H1 (cell line): ENCODE measurements at regions not wholly inside any gene's neighbourhood (a gene's known extent, or its start where the extent isn't known, plus 50 kb on each side); places are given as distances from the start of the nearest gene placed in this dataset.

Source experiments
- CTCF ChIA-PET: fragments of 300-600 bp; sonication (Branson Sonifier 250); formaldehyde crosslinking; loops from one replicate; lab custom pipeline; 2021; ENCODE audit not compliant: partially characterized antibody; lab: Charles Lee
- POLR2A ChIA-PET: fragments of 300-600 bp; sonication (Branson Sonifier 250); formaldehyde crosslinking; loops from one replicate; lab custom pipeline; 2021; ENCODE audit warnings: inconsistent platforms; ENCODE audit not compliant: partially characterized antibody; lab: Charles Lee
- DNase-seq, 2 experiments: peaks; one replicate each; pipeline versions ENCODE4 v3.0.0 to v3.0.0-alpha.2; 2010 to 2022; ENCODE audit warnings: low spot score in 2 of 2, low read depth in 1 of 2, mixed read lengths in 1 of 2
- FAIRE-seq: peaks from 2 replicates; lab custom pipeline; 2011; peaks lifted over from hg19 to GRCh38; lab: Jason Lieb, UNC
- H2AFZ ChIP-seq: 2 replicates; pipeline ENCODE4 v1.8.1; 2012; ENCODE audit warnings: low read length, inconsistent platforms
- H2AK5ac ChIP-seq: 2 replicates; pipeline ENCODE4 v1.6.1; 2013; ENCODE audit warnings: low read depth, low read length
- H2BK120ac ChIP-seq: replicated peaks from 2 replicates; pipeline ENCODE3; 2013; ENCODE audit warnings: low read depth, low read length, inconsistent platforms
- H2BK12ac ChIP-seq: 2 replicates; pipeline ENCODE4 v1.6.1; 2013; ENCODE audit warnings: low read depth, low read length
- H2BK15ac ChIP-seq: 2 replicates; pipeline ENCODE4 v1.6.1; 2013; ENCODE audit warnings: low read length
- H2BK20ac ChIP-seq: 2 replicates; pipeline ENCODE4 v1.6.1; 2013; ENCODE audit warnings: low read length
- H2BK5ac ChIP-seq: 2 replicates; pipeline ENCODE4 v1.6.1; 2013; ENCODE audit warnings: low read depth, low read length
- H3K14ac ChIP-seq: 2 replicates; pipeline ENCODE4 v1.6.1; 2013; ENCODE audit warnings: inconsistent platforms; ENCODE audit not compliant: insufficient read length
- H3K18ac ChIP-seq: 2 replicates; pipeline ENCODE4 v1.6.1; 2013; ENCODE audit warnings: low read length; ENCODE audit errors: extremely low read depth
- H3K23ac ChIP-seq: 2 replicates; pipeline ENCODE4 v1.6.1; 2013; ENCODE audit warnings: inconsistent platforms; ENCODE audit not compliant: insufficient read length
- H3K23me2 ChIP-seq: 2 replicates; pipeline ENCODE4 v1.6.1; 2013; ENCODE audit warnings: low read depth, low read length
- H3K27ac ChIP-seq: 2 replicates; pipeline ENCODE4 v1.6.1; 2011; ENCODE audit warnings: low read depth, low read length, inconsistent platforms
- H3K27me3 ChIP-seq, 4 experiments: replicated peaks in 1 of 4; 1 replicate in 1 of 4; 2 replicates in 3 of 4; pipeline versions ENCODE4 v1.6.1 to v1.8.1; 2011 to 2013; ENCODE audit warnings: low read length in 3 of 4, mild to moderate bottlenecking in 3 of 4, inconsistent platforms in 2 of 4, mixed read lengths in 2 of 4, moderate library complexity in 1 of 4; ENCODE audit not compliant: control insufficient read depth in 3 of 4, insufficient read depth in 3 of 4; ENCODE audit errors: extremely low read depth in 1 of 4
- H3K36me3 ChIP-seq, 4 experiments: 2 replicates each; pipeline versions ENCODE4 v1.6.1 to v1.8.1; 2011 to 2013; ENCODE audit warnings: mild to moderate bottlenecking in 4 of 4, low read length in 3 of 4, moderate library complexity in 2 of 4, control low read depth in 1 of 4, inconsistent platforms in 1 of 4; ENCODE audit not compliant: insufficient read depth in 4 of 4, control insufficient read depth in 2 of 4
- H3K4ac ChIP-seq: replicated peaks from 2 replicates; pipeline ENCODE3; 2013; ENCODE audit warnings: low read length, low read depth, mixed read lengths, inconsistent platforms; ENCODE audit not compliant: insufficient read length
- H3K4me1 ChIP-seq, 4 experiments: replicated peaks in 1 of 4; 1 replicate in 1 of 4; 2 replicates in 3 of 4; pipeline versions ENCODE4 v1.6.1 to v1.8.1; 2011 to 2013; ENCODE audit warnings: low read length in 3 of 4, inconsistent platforms in 2 of 4, mixed read lengths in 1 of 4; ENCODE audit not compliant: insufficient read depth in 4 of 4, control insufficient read depth in 3 of 4
- H3K4me2 ChIP-seq, 2 experiments: 2 replicates each; pipeline versions ENCODE4 v1.6.1 to v1.8.1; 2011 to 2013; ENCODE audit warnings: low read depth in 2 of 2, low read length in 2 of 2, control low read depth in 1 of 2, inconsistent platforms in 1 of 2, mild to moderate bottlenecking in 1 of 2; ENCODE audit not compliant: insufficient read depth in 1 of 2
- H3K4me3 ChIP-seq, 4 experiments: fragments of 200-600, 300-600 bp in 1 of 4; sonication (generic), shearing (Covaris generic), sonication (Bioruptor Twin) in 1 of 4; 2 replicates each; pipeline versions ENCODE4 v1.5.1 to v1.8.1; 2011 to 2016; ENCODE audit warnings: low read length in 4 of 4, low read depth in 3 of 4, control low read depth in 2 of 4, inconsistent platforms in 2 of 4, mild to moderate bottlenecking in 2 of 4, mixed read lengths in 1 of 4, moderate library complexity in 1 of 4; ENCODE audit not compliant: insufficient read depth in 2 of 4; ENCODE audit errors: extremely low read depth in 1 of 4
- H3K56ac ChIP-seq: replicated peaks from 2 replicates; pipeline ENCODE3; 2013; ENCODE audit warnings: low read depth, mild to moderate bottlenecking, mixed read lengths, low read length, inconsistent platforms; ENCODE audit not compliant: insufficient read length
- H3K79me1 ChIP-seq: 2 replicates; pipeline ENCODE4 v1.6.1; 2013; ENCODE audit warnings: low read depth, low read length, control low read depth
- H3K79me2 ChIP-seq, 2 experiments: 2 replicates each; pipeline versions ENCODE4 v1.6.1 to v1.8.1; 2012 to 2013; ENCODE audit warnings: low read length in 2 of 2, mild to moderate bottlenecking in 2 of 2, inconsistent platforms in 1 of 2; ENCODE audit not compliant: insufficient read depth in 2 of 2, control insufficient read depth in 1 of 2
- H3K9ac ChIP-seq, 4 experiments: replicated peaks in 1 of 4; 1 replicate in 1 of 4; 2 replicates in 3 of 4; pipeline versions ENCODE4 v1.6.1 to v1.8.1; 2011 to 2013; ENCODE audit warnings: low read depth in 3 of 4, low read length in 3 of 4, control low read depth in 2 of 4, mild to moderate bottlenecking in 2 of 4, moderate library complexity in 2 of 4, inconsistent platforms in 1 of 4; ENCODE audit errors: extremely low read depth in 1 of 4
- H3K9me3 ChIP-seq, 2 experiments: 2 replicates each; pipeline versions ENCODE4 v1.6.1 to v1.8.1; 2012 to 2013; ENCODE audit warnings: mild to moderate bottlenecking in 2 of 2, moderate library complexity in 2 of 2, control low read depth in 1 of 2, inconsistent platforms in 1 of 2, low read depth in 1 of 2, low read length in 1 of 2, mixed read lengths in 1 of 2; ENCODE audit not compliant: insufficient read depth in 2 of 2
- H4K20me1 ChIP-seq, 2 experiments: replicated peaks in 1 of 2; 2 replicates each; pipeline versions ENCODE3 to v1.8.1; 2011 to 2013; ENCODE audit warnings: inconsistent platforms in 2 of 2, low read length in 2 of 2, mild to moderate bottlenecking in 1 of 2; ENCODE audit not compliant: insufficient read depth in 2 of 2, control insufficient read depth in 1 of 2
- H4K5ac ChIP-seq: 2 replicates; pipeline ENCODE4 v1.6.1; 2013; ENCODE audit warnings: low read length, low read depth, mixed read lengths, inconsistent platforms; ENCODE audit not compliant: insufficient read length
- H4K8ac ChIP-seq: 2 replicates; pipeline ENCODE4 v1.8.0; 2013; ENCODE audit warnings: mild to moderate bottlenecking, moderate library complexity, low read length, inconsistent platforms; ENCODE audit not compliant: insufficient read depth; ENCODE audit errors: extremely low read depth
- H4K91ac ChIP-seq: replicated peaks from 2 replicates; pipeline ENCODE3; 2013; ENCODE audit warnings: low read length, mixed read lengths, inconsistent platforms; ENCODE audit not compliant: insufficient read length
- BCL11A ChIP-seq, 2 experiments: IDR thresholded peaks; one replicate each; pipeline ENCODE4 v1.6.1; 2011; ENCODE audit warnings: low read depth in 2 of 2, low read length in 2 of 2, mild to moderate bottlenecking in 2 of 2
- GTF2F1 ChIP-seq: IDR thresholded peaks from 2 replicates; pipeline ENCODE4 v1.6.1; 2012; ENCODE audit warnings: low read depth, low read length, improper control_type of control experiment, borderline replicate concordance
- HDAC2 ChIP-seq, 2 experiments: fragments of 300-600 bp in 1 of 2; sonication (generic) in 1 of 2; IDR thresholded peaks; 2 replicates each; pipeline ENCODE4 v1.6.1; 2011 to 2012; ENCODE audit warnings: low read depth in 2 of 2, low read length in 2 of 2, mild to moderate bottlenecking in 2 of 2, moderate library complexity in 2 of 2, borderline replicate concordance in 1 of 2, inconsistent platforms in 1 of 2
- HDAC6 ChIP-seq: IDR thresholded peaks from one replicate; pipeline ENCODE4 v1.7.1; 2012; ENCODE audit warnings: low read depth, mild to moderate bottlenecking, inconsistent platforms, low read length, moderate library complexity
- KDM1A ChIP-seq: fragments of 200-600, 300-600 bp; sonication (generic); IDR thresholded peaks from 2 replicates; pipeline ENCODE4 v1.7.1; 2016; ENCODE audit warnings: mild to moderate bottlenecking, low read length, borderline replicate concordance
- KDM4A ChIP-seq: IDR thresholded peaks from one replicate; pipeline ENCODE4 v1.7.1; 2012; ENCODE audit warnings: low read depth, mild to moderate bottlenecking, moderate library complexity, low read length, inconsistent platforms; ENCODE audit not compliant: severe bottlenecking
- RXRA ChIP-seq: IDR thresholded peaks from 2 replicates; pipeline ENCODE4 v1.6.1; 2011; ENCODE audit warnings: low read depth, mild to moderate bottlenecking, low read length, moderate library complexity; ENCODE audit not compliant: insufficient read depth
- SUZ12 ChIP-seq: fragments of 200-600 bp; sonication (generic); IDR thresholded peaks from 2 replicates; pipeline ENCODE4 v1.6.1; 2012; ENCODE audit warnings: mild to moderate bottlenecking, inconsistent platforms, low read length, moderate library complexity, mixed read lengths
- TF ChIP-seq, protein P1 (sequence below): IDR thresholded peaks from 2 replicates; pipeline ENCODE4 v1.6.1; 2012; ENCODE audit warnings: low read length, inconsistent platforms

DNA sequence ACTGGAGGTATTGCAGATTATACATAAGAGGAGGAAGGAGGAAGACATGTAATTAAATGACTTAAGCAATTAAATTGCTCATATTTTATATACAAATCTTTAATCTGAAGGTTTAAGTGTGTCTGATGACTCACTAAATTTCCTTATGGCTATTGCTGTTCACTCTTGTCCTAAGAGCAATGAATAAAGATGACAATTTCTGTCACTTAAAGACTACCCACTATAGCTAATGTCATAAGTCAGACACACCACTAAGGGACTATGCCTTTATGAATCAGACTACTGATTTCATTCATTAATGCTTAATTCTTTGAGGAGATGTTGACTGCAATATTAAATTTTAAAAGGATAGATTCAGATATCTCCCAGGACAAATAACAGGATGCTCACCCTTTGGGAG is 1514.7 kb downstream of the PCDH18 start:
- Histone ChIP-seq H2BK15ac (no peak overlapping the region), H3K4me1 (no peaks in the 10 kb centered on the region), H3K79me1 (no peaks in the 10 kb centered on the region), H3K36me3 (no peaks in the 10 kb centered on the region), H3K79me2 (no peaks in the 10 kb centered on the region), H4K91ac (no peak overlapping the region), H3K14ac (no peak overlapping the region), H3K4me3 (no peak overlapping the region), H2BK20ac (no peak overlapping the region), H3K4me2 (no peak overlapping the region), H3K23me2 (no peaks in the 10 kb centered on the region), H3K23ac (no peak overlapping the region), H2BK120ac (no peak overlapping the region), H3K27ac (no peak overlapping the region), H3K9ac (no peak overlapping the region), H3K56ac (no peak overlapping the region), H4K5ac (no peak overlapping the region), H3K18ac (no peak overlapping the region), H2AK5ac (no peak overlapping the region), H3K27me3 (no peaks in the 10 kb centered on the region), H4K8ac (no peak overlapping the region), H2BK12ac (no peak overlapping the region), H3K4ac (no peak overlapping the region), H2BK5ac (no peak overlapping the region), H4K20me1 (no peaks in the 10 kb centered on the region), H2AFZ (no peak overlapping the region), H3K9me3 (no peaks in the 10 kb centered on the region; a peak in 1 of 4 replicates)
- ChIA-PET POLR2A (no interaction called here), CTCF (no interaction called here)
- DNase-seq (no peak), FAIRE-seq (no peak)
- no peak for TF ChIP-seq KDM1A
- TF ChIP-seq, protein P1, sequence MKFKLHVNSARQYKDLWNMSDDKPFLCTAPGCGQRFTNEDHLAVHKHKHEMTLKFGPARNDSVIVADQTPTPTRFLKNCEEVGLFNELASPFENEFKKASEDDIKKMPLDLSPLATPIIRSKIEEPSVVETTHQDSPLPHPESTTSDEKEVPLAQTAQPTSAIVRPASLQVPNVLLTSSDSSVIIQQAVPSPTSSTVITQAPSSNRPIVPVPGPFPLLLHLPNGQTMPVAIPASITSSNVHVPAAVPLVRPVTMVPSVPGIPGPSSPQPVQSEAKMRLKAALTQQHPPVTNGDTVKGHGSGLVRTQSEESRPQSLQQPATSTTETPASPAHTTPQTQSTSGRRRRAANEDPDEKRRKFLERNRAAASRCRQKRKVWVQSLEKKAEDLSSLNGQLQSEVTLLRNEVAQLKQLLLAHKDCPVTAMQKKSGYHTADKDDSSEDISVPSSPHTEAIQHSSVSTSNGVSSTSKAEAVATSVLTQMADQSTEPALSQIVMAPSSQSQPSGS: no peak
- no peak for TF ChIP-seq HDAC6
- no peak for TF ChIP-seq KDM4A
- TF ChIP-seq HDAC2 (IDR thresholded peaks at IDR 0.05; ENCODE audit: borderline replicate concordance in 1 of 2, low read depth in 2 of 2, low read length in 2 of 2): no peak
- TF ChIP-seq BCL11A (IDR thresholded peaks at IDR 0.05; ENCODE audit: low read depth in 2 of 2, low read length in 2 of 2): no peak
- no peak for TF ChIP-seq RXRA
- TF ChIP-seq GTF2F1: no peak
- TF ChIP-seq SUZ12: no peak
